HG02885 (cell line): ENCODE measurements at regions not wholly inside any gene's neighbourhood (a gene's known extent, or its start where the extent isn't known, plus 50 kb on each side); places are given as distances from the start of the nearest gene placed in this dataset.

Source experiments
- ATAC-seq: cut with Tn5 transposase; IDR thresholded peaks from one replicate; pipeline ENCODE4 v1.9.1; 2021; ENCODE audit warnings: mild to moderate bottlenecking; ENCODE audit not compliant: unreplicated experiment, poor library complexity

DNA sequence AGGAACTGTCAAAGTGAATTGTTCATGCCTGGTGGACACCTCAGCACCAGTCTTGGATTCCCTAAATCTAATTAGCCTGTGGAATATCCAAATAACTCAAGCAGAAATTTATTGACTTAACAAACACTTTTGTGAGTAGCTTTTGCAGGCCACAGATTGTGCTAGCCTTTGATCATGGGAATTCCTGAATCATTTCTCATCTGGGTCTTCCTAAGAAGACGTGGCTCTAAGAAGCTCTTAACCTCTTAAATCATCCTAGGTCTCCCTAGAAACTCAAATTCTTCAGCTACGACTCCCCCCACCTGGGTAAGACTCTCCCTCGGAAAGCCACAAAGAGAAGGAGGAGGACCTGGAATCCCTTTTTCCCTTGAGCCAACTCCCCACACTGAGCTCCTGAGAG lies 53.8 kb upstream of the PSEN2 start:
- no peak for ATAC-seq

DNA sequence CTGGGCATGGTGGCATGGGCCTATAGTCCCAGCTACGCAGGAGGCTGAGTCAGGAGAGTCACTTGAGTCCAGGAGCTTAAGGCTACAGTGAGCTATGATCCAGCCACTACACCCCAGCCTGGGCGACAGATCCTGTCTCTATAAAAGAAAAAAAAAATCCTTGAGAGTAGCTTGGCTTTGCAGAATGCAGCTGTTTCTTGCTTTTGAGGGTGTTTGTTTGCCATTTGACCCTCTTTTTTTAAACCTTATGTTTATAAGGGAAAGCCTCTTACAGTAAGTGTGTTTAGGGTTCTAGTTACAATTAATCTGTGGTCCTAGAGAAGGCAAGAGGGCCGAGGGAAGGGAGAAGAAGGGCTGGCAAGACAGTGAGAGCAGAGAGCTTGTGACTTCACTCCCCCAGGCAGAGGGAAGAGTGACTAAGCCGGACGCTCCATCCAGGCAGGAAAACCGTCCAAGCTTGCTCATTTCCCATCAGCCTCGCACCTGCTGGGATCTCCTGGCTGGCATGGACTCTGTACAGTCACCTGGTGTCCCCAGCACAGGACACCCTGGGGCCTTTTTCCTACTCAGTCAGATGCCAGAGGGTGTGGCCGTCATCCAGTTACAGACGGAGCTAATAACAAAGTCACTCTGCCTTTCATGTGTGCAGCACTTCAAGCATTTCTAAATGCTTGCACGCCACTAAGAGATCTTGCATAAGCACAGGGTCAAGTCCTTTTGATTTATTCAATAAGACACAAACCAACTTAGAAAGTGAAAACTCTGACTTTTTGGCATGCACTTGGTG lies 55.5 kb upstream of the PSEN2 start:
- ATAC-seq: no peak

GRCh38 chr1:226813671-226814591 lies 56.5 kb upstream of the PSEN2 start:
- no peak for ATAC-seq

DNA sequence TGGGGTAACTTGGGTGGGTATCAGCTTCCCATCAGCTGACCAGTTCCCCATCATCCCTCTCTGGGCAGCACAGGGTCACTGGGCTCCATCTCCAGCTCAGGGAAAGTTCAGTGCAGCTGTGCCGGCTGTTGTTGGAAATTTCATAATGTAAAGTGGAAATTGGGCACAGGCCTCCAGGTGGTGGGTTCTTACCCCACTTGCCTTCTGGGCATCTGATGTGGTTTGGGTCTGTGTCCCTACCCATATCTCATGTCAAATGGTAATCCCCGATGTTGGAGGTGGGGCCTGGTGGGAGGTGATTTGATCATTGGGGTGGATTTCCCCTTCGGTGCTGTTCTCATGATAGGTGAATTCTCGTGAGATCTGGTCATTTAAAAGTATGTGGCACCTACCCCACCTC lies 59.7 kb upstream of the PSEN2 start:
- no peak for ATAC-seq

GRCh38 chr1:226809785-226810571 lies 60.4 kb upstream of the PSEN2 start:
- no peak for ATAC-seq

DNA sequence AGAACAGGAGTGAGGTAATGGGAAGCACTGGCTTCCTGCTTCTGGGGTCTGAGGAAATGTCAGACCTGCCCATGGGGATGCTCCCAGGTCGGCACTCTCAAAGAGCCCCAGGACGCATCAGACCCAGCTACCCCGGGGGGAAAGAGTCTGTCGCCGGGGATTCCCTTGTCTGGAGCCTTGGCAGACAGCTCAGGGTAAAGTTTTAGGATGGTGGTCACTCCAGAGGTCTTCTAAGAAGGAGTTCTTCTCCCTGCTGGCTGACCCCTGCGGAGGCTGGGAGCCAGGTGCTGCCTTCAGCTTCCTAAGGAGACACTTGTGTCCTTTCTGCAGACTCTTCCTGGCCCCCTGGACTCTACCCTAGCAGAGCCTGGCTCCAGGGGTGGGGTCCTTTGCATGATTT lies 61.9 kb upstream of the PSEN2 start:
- ATAC-seq: no peak

- ATAC-seq: no peak
Measured at GRCh38 chr1:226806988-226807387, 63.4 kb upstream of the PSEN2 start.

DNA sequence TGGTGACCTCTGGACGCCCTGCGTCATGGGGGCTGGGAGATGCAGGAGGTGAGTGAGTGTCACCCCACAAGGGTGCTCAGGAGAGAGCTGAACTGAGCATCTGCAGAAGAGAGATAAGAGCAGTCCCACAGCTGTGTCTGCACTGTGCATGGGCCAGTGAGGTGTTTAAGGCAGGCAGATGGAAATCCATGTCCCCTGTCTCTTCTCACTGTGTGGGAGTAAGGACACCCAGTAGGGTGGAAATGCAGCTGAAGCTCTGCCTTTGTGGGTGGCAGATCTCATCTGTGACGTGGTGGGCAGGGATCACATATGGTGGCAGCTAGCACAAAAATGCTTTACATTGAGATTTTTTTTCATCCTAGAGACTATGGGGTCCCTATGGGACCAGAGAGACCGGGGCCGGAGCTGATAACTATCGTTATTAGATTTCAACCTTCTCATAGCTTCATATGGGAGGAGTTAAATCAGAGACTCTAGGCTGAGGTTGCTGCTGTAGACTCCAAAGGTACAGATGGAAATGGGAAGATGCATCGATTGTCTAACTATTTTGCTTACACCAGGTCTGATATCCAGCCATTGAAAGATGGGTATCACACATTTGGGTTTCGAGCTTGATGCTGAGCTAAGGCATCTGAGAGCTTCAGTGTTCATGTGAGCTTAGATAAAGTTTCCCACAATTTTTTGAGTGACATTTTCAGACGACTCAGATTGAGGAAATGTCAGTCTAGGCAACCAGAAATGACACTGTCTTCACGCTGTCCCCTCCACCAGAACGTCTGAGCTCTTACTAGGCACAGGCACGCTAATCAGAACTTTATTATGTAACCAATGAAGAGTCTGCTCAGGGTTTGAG lies 65.3 kb upstream of the PSEN2 start:
- no peak for ATAC-seq

GRCh38 chr1:226800763-226801380 lies 61.8 kb upstream of the ITPKB start:
- no peak for ATAC-seq

DNA sequence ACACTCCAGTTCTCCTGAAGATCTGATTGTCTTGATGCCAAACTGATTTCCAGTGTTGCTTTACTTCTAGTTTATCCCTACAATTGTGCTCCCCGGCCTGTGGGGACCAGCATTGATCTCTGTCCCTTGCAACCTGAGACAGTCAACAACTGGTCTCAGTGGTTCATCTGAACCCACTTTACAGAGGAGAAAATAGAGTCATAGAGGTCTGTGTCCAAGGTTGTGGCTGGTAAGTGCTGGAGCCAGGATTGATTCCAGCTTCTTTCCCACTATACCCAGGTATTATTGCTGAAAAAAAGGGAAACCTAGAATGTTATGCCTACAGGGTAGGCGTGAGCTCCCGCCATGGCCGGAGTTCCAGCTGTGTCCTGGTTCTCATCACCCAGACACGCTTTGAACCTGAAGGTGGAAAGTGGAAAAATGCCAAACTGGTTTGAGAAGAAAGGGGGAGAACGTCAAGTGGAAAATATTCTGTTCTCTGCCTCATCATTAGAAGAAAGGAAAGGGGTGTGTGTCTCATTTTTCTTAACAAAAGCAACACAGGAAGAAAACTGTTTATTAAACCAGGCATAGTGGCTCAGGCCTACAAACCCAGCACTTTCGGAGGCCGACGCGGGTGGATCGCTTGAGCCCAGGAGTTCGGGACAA lies 60.7 kb upstream of the ITPKB start:
- ATAC-seq: no peak

DNA sequence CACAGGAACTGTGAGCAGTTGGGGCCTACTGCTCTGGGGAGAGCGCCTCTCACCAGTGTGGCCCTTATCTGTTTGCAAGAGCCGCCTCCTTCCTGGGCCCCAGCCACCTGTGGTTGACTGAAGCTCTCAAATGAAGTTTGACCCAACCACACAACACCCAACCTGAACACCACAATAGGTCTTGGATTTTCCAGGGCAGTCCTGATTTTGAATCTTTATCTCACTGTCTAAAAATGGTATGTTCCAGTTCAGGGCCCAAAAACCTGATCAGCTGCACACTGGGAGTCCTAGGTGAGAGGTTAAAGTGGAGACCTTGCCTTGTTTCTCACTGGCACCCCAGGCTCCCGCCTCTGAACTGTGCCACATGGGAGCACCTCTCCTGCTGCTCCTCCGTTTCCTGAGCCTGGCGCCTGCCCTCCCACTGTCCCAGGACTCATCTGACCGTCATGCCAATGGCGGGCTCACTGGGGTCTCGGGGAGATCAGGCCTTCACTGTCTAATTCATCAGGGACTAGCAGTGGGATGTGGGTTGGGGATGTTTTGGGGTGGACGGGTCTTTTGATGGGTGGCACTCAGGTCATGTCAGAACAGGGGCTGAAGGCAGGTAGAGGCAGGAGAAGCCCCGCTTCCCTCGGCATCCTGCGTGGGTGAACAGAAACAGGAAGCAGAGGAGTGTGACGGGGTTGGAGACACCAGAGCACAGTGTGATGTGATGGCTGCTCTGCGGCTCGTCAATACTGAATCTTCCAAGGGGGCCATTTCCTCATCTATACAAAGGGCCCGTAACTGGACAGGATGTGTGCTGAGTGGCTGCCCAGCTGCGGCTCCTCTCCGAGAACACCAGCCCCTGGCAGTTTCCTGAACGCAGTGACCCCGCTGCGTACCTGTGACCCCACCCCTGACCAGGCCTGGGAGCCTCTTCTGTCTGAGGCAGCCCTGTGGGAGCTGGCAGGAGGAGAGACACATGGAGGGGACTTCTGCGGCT lies 59.6 kb upstream of the ITPKB start:
- peak; percentile 84 for ATAC-seq

- ATAC-seq: no peak
Measured at GRCh38 chr1:226797151-226797550, 58.1 kb upstream of the ITPKB start.

- ATAC-seq: no peak
Measured at GRCh38 chr1:226793620-226794276, 54.7 kb upstream of the ITPKB start.

DNA sequence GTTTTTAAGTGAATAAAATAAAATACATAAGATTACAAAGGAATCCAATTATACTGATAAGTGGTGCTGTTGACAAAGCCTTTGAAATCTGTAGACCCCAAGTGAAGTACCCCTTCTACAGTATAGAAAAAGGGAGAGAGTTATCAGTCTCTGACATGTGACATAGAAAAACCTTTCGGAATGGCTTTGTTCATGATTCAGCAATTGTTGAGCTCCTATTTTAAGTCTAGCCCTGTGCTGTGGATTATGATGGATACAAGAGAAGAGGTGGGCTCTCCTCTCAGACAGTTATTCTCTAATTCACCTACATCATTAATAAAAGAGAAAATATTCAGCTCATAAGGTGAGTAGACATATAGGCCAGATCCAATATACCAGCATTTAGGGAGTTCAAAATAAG lies 53.3 kb upstream of the ITPKB start:
- no peak for ATAC-seq

DNA sequence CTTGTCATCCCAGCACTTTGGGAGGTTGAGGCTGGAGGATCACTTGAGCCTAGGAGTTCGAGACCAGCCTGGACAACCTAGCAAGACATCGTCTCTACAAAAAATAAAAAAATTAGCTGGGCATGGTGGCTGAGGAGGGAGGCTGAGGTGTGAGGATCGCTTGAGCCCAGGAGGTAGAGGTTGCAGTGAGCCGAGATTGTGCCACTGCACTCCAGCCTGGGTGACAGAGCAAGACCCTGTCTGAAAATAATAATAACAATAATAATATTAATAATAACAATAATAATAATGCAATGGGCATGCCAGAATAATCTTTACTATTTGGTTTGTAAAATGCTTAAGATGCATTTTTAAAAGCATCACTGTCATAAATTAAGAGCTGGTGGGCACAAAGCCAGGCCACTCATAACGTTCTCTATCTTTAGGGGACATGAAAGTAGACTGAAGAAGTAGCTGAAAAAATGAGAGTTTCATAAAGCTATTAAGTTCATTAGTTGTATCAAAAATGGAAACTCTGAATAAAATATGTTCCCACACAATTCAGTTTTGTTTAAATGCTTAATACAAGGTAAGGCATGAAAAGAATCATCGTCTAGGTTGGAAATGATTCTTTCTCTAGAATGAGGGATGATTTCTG lies 51.6 kb upstream of the ITPKB start:
- ATAC-seq: no peak

DNA sequence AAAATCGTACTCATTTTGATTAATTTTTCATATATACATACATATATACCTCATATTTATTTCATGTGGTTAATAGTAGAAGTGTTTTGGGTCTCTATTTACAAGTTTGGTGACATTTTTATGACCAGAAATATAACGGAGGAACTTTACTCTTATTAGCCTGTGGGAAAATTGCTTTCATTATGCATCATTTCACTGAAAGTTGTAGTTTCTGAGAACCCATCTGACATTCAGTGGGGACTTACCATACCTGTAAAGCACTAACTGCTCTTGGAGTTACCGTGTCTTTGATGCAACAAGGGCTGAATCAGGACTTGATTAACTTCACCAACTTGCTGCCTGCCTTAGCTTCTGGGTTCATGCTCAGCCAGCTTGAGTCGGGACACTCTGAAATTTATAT lies 49.9 kb upstream of the ITPKB start:
- ATAC-seq: peak; percentile 54
